Vagina (tissue), 2 donors: ENCODE measurements at regions not wholly inside any gene's neighbourhood (a gene's known extent, or its start where the extent isn't known, plus 50 kb on each side); places are given as distances from the start of the nearest gene placed in this dataset.

Experiments
- CTCF ChIP-seq, 3 experiments: fragments of 450-650 bp in 2 of 3; fragments of 200-600 bp in 1 of 3; sonication (generic) in 1 of 3; IDR thresholded peaks; one replicate each; pipeline ENCODE4 v1.5.1; 2017 to 2019; ENCODE audit warnings: antibody characterized with exemption in 3 of 3, mild to moderate bottlenecking in 2 of 3, moderate library complexity in 2 of 3
- POLR2A ChIP-seq, 2 donors: fragments of 450-650 bp; IDR thresholded peaks; one replicate each; pipeline ENCODE4 v1.6.1; 2017; ENCODE audit warnings: antibody characterized with exemption in 2 of 2, mild to moderate bottlenecking in 2 of 2, moderate library complexity in 2 of 2

- no peak for TF ChIP-seq POLR2A (IDR thresholded peaks at IDR 0.05)
- no peak for TF ChIP-seq CTCF (IDR thresholded peaks at IDR 0.05)
Observed at GRCh38 chr12:70154960-70155589, 88.2 kb upstream of the CNOT2 start.
